GM19467 (cell line): ENCODE measurements at regions not wholly inside any gene's neighbourhood (a gene's known extent, or its start where the extent isn't known, plus 50 kb on each side); places are given as distances from the start of the nearest gene placed in this dataset.

Experiments used
- ATAC-seq: cut with Tn5 transposase; IDR thresholded peaks from one replicate; pipeline ENCODE4 v1.9.1; 2021; ENCODE audit warnings: mild to moderate bottlenecking, moderate library complexity; ENCODE audit not compliant: unreplicated experiment

DNA sequence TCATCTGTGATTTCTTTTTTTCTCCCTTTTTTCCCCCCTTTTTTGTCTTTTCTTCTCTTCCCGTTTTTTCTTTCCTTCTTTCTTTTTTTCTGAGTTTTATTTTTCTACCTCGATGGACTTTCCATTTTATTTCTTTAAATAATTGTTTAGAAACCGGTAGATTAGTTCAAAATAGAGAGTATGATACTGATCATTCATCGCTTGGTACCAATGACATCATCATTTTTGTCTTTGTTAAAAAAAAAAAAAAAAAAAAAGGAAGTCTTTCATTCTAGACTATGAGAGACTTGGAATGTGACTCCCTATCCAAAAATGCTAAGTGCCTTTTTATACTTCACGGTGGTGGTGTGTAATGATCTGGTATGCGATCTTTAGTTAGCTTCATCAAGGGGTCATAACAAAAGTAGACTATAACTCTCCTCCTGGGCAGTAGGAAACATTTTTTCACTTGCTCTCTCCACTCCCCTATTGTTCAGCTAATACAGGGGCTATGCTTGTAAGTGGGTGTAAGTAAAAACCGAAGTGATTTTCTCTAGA lies 1517.5 kb upstream of the ZEB2 start:
- no peak for ATAC-seq

- no peak for ATAC-seq
Measured at GRCh38 chr2:146031158-146031557, 1511.2 kb upstream of the ZEB2 start.

DNA sequence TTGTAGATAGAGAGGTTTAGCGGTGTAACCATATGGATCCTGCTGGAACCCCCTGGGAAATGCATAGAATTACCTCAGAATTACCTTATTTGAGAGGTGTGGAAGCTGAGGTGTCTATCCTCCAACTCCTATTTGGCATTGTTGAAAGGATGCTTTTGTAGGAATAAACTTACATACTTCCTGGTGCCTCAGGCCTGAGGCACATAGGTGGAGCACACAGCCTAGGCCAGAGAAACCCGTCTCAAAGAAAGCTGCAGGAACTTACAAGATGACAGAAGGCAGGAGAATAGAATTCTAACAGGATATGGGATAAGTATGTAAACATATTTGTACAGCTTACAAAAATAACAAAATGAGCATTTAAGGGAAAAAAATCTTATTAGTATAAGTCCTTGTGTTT lies 1507.2 kb upstream of the ZEB2 start:
- ATAC-seq: no peak

- no peak for ATAC-seq
Measured at GRCh38 chr2:146025519-146025918, 1505.6 kb upstream of the ZEB2 start.

DNA sequence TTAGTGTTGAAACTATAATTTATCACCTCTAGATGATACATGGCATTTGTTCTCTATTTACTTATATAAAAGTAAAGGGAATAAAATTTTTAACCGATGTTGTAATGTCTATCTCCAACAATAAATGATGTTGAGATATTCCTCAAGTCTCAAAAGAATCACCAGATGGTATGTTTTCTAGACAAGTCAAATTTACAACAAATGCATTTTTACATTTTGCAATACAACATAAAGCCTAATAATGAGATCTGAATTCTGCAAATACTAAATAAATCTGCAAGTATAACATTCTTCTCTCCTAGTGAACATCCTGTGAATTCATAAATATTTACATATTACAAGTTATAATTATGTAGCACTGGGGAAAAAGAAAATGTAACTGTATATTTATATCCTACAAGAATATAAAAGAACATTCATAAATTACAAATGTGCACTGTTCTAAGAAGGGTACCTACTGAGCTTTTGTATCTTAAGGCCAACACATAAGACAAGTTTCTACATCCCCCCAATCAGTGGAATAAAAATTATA lies 1504.4 kb upstream of the ZEB2 start:
- no peak for ATAC-seq

- ATAC-seq: no peak
Measured at GRCh38 chr2:146004462-146004861, 1484.5 kb upstream of the ZEB2 start.

DNA sequence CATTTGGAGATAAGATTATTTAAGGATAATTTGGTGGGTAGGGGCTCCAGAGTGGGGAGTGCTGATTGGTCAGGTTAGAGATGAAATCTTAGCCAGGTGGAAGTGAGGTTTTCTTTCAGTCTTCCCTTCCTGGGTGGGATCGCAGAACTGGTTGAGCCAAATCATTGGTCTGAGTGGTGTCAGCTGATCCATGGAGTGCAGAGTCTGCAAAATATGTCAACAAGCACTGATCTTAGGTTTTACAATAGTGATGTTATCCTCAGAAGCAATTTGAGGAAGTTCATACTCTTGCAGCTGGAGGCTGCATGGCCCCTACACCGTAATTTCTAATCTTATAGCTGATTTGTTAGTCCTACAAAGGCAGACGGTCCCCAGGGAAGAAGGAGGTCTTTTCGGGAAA lies 1483.4 kb upstream of the ZEB2 start:
- no peak for ATAC-seq

GRCh38 chr2:145994910-145995309 lies 1475.0 kb upstream of the ZEB2 start:
- no peak for ATAC-seq

- no peak for ATAC-seq
Measured at GRCh38 chr2:145992572-145992971, 1472.7 kb upstream of the ZEB2 start.

GRCh38 chr2:145987793-145988192 lies 1467.9 kb upstream of the ZEB2 start:
- ATAC-seq: no peak

DNA sequence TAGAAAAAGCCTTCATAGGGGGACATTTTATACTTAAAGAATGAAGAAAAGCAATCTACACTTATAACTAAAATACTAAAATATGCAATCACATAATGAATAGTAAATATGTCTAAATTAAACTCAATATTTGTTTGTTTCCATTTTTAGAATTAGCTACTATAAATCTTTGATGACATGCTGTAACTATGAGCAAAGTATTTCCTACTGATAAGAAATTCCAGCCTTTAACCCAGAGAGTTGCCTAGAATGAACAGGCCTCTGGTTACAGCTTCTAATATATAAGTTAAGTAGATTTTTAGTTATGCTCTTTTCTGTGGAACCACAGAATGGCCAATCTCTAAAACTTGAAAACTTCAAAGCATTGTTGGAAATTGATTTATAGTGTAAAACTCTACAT lies 1465.6 kb upstream of the ZEB2 start:
- ATAC-seq: no peak

DNA sequence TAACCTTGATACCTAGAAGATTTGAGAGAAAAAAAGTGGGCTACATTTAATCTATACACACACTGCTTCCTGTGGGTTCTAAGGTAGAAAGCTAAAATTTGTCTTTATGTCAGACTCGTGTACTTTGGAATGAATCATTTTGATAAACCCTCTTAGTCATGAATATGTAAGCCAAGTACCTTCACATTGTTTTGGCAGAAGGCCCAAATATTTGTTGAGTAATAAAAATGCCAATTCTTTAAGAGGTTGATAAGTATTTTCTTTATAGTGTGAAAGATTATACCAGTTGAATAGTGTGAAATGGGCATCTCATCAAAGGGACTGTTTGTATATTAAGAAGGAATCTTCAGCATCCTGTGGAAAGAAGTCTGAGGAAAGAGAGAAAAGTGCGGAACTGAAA lies 1464.7 kb upstream of the ZEB2 start:
- no peak for ATAC-seq

GRCh38 chr2:145980318-145980717 lies 1460.4 kb upstream of the ZEB2 start:
- ATAC-seq: no peak

DNA sequence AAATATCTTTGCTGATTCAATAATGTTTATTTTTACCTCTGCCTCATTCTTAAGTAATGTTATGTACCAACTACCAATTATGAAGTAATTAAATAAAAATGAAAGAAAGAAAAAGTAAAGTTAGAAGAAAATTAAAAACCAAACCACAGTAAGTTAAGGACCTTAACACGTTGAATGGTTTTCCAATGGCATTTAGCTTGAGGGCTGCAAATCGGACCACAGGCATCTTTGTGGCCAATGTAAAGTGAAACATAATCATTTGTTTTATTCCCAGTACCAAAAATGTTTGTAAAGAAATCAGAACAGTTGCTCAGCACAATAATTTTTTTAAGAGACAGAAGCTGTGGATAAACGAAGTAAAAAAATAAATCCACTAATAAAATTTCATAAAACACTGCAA lies 1455.5 kb upstream of the ZEB2 start:
- no peak for ATAC-seq

- no peak for ATAC-seq
Measured at GRCh38 chr2:145961846-145962245, 1441.9 kb upstream of the ZEB2 start.

- ATAC-seq: no peak
Measured at GRCh38 chr2:145960479-145961163, 1440.7 kb upstream of the ZEB2 start.

- ATAC-seq: no peak
Measured at GRCh38 chr2:145958611-145959010, 1438.7 kb upstream of the ZEB2 start.

- ATAC-seq: no peak
Measured at GRCh38 chr2:145957929-145958328, 1438.0 kb upstream of the ZEB2 start.

- no peak for ATAC-seq
Measured at GRCh38 chr2:145939949-145940348, 1420.0 kb upstream of the ZEB2 start.

GRCh38 chr2:145935016-145935415 lies 1415.1 kb upstream of the ZEB2 start:
- no peak for ATAC-seq

DNA sequence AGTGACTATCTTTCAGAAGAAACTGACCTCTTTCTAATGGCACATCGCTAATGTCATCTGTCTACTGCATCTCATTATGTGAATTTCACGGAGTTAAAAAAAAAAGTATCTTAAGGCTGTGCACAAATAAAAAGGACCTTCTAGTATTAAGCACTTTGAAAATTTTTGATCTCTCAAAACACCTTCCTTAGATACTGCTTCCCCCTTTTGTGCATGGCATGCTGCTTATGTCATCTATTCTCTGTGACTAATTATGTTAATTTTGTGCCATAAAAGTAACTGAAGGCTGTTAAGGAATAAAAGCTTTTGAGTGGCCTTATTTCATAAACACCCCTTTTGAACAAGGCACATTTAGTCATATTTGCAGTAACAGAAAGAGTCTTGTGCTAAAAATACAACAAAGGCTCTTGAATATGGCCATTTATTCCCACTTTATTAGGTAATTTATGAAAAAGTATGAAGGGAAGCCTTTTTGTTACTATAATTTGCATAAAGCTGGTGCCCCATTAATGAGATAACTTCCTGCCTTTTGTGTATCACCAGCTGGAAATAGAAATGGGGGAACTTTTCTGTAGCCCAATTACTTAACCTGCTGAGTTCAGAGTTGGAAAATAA lies 1412.0 kb upstream of the ZEB2 start:
- ATAC-seq: no peak

- ATAC-seq: no peak
Measured at GRCh38 chr2:145930318-145930717, 1410.4 kb upstream of the ZEB2 start.
